Left ventricle myocardium superior (tissue), 1 donor: ENCODE measurements at regions not wholly inside any gene's neighbourhood (a gene's known extent, or its start where the extent isn't known, plus 50 kb on each side); places are given as distances from the start of the nearest gene placed in this dataset.

Source experiments
- ATAC-seq: fragments of 200-7000 bp; cut with Tn5 transposase; one replicate; pipeline ENCODE4 v1.9.1; 2020; ENCODE audit warnings: mild to moderate bottlenecking, moderate library complexity
- DNase-seq: peaks from one replicate; pipeline ENCODE4 v3.0.0-alpha.2; 2020
- intact Hi-C: fragments of 100-400 bp; cut with micrococcal nuclease; formaldehyde crosslinking; loops from one replicate; pipeline ENCODE4 v1.11.0; 2022
- donor health status: DM: no; HTN: yes; CAD: no; lungs with severe emphysema.

- intact Hi-C loops, result no loop called here
- ATAC-seq (no peak), DNase-seq (no peak)
Measured at GRCh38 chr18:38077229-38077628, 511.6 kb upstream of the CELF4 start.

GRCh38 chr18:38076346-38077070, 510.9 kb upstream of the CELF4 start:
- ATAC-seq, result no peak
- intact Hi-C loops, result no loop called here
- DNase-seq, result no peak

- ATAC-seq (no peak), DNase-seq (no peak)
- intact Hi-C loops, result no loop called here
Measured at GRCh38 chr18:38074298-38074876, 508.8 kb upstream of the CELF4 start.

- no peak for ATAC-seq
- intact Hi-C loops, result no loop called here
- no peak for DNase-seq
Measured at GRCh38 chr18:38067821-38068220, 502.2 kb upstream of the CELF4 start.

GRCh38 chr18:38067086-38067485, 501.5 kb upstream of the CELF4 start:
- DNase-seq (no peak), ATAC-seq (no peak)
- intact Hi-C loops, result no loop called here

- intact Hi-C loops, result no loop called here
- no peak for DNase-seq
- ATAC-seq, result no peak
Measured at GRCh38 chr18:38052879-38053590, 487.4 kb upstream of the CELF4 start.

GRCh38 chr18:38047820-38048219, 482.2 kb upstream of the CELF4 start:
- ATAC-seq (no peak), DNase-seq (no peak)
- intact Hi-C loops, result no loop called here

GRCh38 chr18:38046651-38047050, 481.1 kb upstream of the CELF4 start:
- intact Hi-C loops, result no loop called here
- DNase-seq (no peak), ATAC-seq (no peak)

- DNase-seq, result no peak
- no peak for ATAC-seq
- intact Hi-C loops, result no loop called here
Measured at GRCh38 chr18:38045845-38046244, 480.2 kb upstream of the CELF4 start.

GRCh38 chr18:38042211-38042890, 476.8 kb upstream of the CELF4 start:
- DNase-seq, result no peak
- intact Hi-C loops, result no loop called here
- ATAC-seq, result no peak

- intact Hi-C loops, result no loop called here
- DNase-seq, result no peak
- ATAC-seq, result no peak
Measured at GRCh38 chr18:38038242-38038641, 472.6 kb upstream of the CELF4 start.

GRCh38 chr18:38035193-38035592, 469.6 kb upstream of the CELF4 start:
- no peak for ATAC-seq
- intact Hi-C loops, result no loop called here
- DNase-seq, result no peak

GRCh38 chr18:38033282-38033681, 467.7 kb upstream of the CELF4 start:
- DNase-seq, result no peak
- no peak for ATAC-seq
- intact Hi-C loops, result no loop called here

- intact Hi-C loops, result no loop called here
- no peak for DNase-seq
Measured at GRCh38 chr18:38032516-38032915, 466.9 kb upstream of the CELF4 start.

GRCh38 chr18:38028946-38029345, 463.3 kb upstream of the CELF4 start:
- ATAC-seq, result no peak
- intact Hi-C loops, result no loop called here
- DNase-seq, result no peak

More at GRCh38 chr18:38032516-38032915, 466.9 kb upstream of the CELF4 start:
- no peak for ATAC-seq

- DNase-seq (no peak), ATAC-seq (no peak)
- intact Hi-C loops, result no loop called here
Measured at GRCh38 chr18:38025433-38026038, 459.9 kb upstream of the CELF4 start.

- intact Hi-C loops, result no loop called here
- DNase-seq (no peak), ATAC-seq (no peak)
Measured at GRCh38 chr18:38023871-38024270, 458.3 kb upstream of the CELF4 start.

- ATAC-seq (no peak), DNase-seq (no peak)
- intact Hi-C loops, result no loop called here
Measured at GRCh38 chr18:38022234-38022633, 456.6 kb upstream of the CELF4 start.

- intact Hi-C loops, result no loop called here
- ATAC-seq, result no peak
- no peak for DNase-seq
Measured at GRCh38 chr18:38019292-38019691, 453.7 kb upstream of the CELF4 start.
